Choroid plexus epithelial cell (primary cell): ENCODE measurements at regions not wholly inside any gene's neighbourhood (a gene's known extent, or its start where the extent isn't known, plus 50 kb on each side); places are given as distances from the start of the nearest gene placed in this dataset.

Experiments
- DNase-seq: peaks from one replicate; pipeline ENCODE4 v3.0.0-alpha.2; 2010; ENCODE audit warnings: low read depth
- H3K4me3 ChIP-seq: 2 replicates; pipeline ENCODE4 v1.5.1; 2011; ENCODE audit warnings: low read depth, mild to moderate bottlenecking, control low read depth, low read length, moderate library complexity
- TF ChIP-seq, protein P1 (sequence below): conservative IDR thresholded peaks from 2 replicates; pipeline ENCODE4 v1.5.1; 2011; ENCODE audit warnings: low read depth, mild to moderate bottlenecking, control low read depth, inconsistent platforms, low read length, moderate library complexity

DNA sequence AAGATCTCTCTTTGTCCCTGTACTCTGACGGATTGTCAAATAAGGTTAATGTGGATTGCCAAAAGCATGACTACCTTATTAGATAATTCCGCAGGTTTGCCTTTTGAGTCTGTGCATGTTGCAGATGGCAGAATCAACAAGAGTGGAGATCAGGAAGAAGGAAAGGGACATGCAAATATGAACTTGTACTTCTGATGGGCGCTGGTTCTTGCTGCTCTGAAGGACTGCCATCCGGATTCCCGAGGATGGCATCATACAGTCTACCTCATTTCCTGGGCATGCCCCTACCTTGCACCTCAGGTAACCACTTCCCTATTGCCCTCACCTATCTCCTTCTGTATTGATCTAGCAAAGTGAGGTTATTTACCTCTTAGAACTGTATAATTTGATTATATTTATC lies 504.2 kb downstream of the ACTL7B start:
- DNase-seq = no peak
- H3K4me3 ChIP-seq = no peak overlapping the region
- TF ChIP-seq, protein P1, sequence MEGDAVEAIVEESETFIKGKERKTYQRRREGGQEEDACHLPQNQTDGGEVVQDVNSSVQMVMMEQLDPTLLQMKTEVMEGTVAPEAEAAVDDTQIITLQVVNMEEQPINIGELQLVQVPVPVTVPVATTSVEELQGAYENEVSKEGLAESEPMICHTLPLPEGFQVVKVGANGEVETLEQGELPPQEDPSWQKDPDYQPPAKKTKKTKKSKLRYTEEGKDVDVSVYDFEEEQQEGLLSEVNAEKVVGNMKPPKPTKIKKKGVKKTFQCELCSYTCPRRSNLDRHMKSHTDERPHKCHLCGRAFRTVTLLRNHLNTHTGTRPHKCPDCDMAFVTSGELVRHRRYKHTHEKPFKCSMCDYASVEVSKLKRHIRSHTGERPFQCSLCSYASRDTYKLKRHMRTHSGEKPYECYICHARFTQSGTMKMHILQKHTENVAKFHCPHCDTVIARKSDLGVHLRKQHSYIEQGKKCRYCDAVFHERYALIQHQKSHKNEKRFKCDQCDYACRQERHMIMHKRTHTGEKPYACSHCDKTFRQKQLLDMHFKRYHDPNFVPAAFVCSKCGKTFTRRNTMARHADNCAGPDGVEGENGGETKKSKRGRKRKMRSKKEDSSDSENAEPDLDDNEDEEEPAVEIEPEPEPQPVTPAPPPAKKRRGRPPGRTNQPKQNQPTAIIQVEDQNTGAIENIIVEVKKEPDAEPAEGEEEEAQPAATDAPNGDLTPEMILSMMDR = no peak

GRCh38 chr9:108347463-108348188 lies 508.2 kb downstream of the ACTL7B start:
- no peak overlapping the region for H3K4me3 ChIP-seq
- TF ChIP-seq, protein P1 = no peak
- DNase-seq = no peak

DNA sequence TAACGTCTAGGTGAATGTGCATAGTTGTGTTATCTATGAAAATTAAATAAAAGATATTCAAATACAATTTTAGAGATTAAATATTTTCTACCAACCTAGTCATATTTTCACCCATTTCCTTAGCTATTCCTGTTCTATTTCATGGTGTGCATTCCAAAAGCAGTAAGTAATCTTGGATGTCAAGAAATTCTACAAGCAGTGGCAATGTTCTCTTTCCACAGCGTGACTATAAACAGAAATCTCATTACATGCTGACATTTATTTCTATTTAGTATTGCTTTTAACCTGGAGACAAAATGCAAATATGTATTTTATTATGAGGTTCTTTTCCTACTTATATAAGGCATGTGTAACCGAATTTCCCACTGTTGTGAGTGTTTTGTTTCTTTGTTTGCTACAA lies 510.0 kb downstream of the ACTL7B start:
- TF ChIP-seq, protein P1 = no peak
- no peak for DNase-seq
- no peak overlapping the region for H3K4me3 ChIP-seq

DNA sequence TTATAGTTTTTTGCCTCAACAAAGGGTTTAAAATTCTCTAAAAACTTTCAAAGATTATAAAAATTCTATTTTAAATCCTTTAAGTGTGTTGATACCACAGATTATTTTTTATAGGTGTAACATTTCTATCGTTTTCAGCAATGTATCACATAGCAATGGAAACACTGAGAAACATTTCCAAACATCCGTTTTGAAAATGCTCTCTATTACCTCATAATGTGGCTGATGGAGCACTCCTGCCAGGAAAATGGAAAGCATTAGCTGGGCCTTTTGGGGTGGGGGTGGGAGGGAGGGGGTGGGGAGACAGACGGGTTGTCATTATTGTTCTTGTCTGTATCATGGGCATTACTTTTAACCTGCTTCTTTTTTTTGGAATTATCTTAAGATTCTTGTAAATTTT lies 516.5 kb downstream of the ACTL7B start:
- TF ChIP-seq, protein P1 = no peak
- no peak for DNase-seq
- H3K4me3 ChIP-seq = no peak overlapping the region

DNA sequence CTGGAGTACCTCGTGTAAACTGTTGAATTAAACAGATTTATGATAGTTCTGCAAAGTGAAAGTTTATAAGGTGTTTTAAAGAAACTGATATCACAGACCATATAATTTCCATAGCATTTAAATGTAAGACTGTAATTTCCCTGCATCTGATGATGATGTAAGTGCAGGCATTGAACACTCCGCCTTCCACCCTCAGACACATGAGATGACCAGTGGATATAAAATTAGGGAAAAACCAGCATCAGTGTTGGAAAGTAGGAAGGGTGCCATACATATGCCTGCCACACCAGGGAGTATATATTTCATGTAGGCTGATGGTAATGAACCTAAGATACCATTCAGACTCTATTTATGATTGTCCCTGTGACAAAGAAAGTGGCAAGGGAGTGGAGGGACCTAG lies 519.2 kb downstream of the ACTL7B start:
- TF ChIP-seq, protein P1 = no peak

GRCh38 chr9:108333530-108333983 lies 522.2 kb downstream of the ACTL7B start:
- DNase-seq = no peak
- H3K4me3 ChIP-seq = no peak overlapping the region
- TF ChIP-seq, protein P1 = no peak

More for the DNA sequence above, 519.2 kb downstream of the ACTL7B start:
- no peak overlapping the region for H3K4me3 ChIP-seq
- no peak for DNase-seq

- no peak for DNase-seq
- no peak overlapping the region for H3K4me3 ChIP-seq
- TF ChIP-seq, protein P1 = no peak
Observed at GRCh38 chr9:108331596-108331995, 524.2 kb downstream of the ACTL7B start.
